Activated CD8-positive, alpha-beta T cell treated with anti-CD3 and anti-CD28 coated beads for 36 hours (primary cell): ENCODE measurements at regions not wholly inside any gene's neighbourhood (a gene's known extent, or its start where the extent isn't known, plus 50 kb on each side); places are given as distances from the start of the nearest gene placed in this dataset.
"Not testable (repeated sequence)": the region's sequence is repeated elsewhere in the genome, so short reads cannot be mapped to it uniquely, and the experiment has no call there.

Experiments
- ATAC-seq: fragments of 200-7000 bp; cut with Tn5 transposase; one replicate; pipeline ENCODE4 v1.10.0; 2021; ENCODE audit warnings: mild to moderate bottlenecking, moderate library complexity
- CTCF ChIA-PET: fragments of 350-600 bp; sonication (Branson Sonifier 250); formaldehyde crosslinking; loops from one replicate; lab custom pipeline; 2021; ENCODE audit warnings: antibody characterized with exemption; lab: Charles Lee
- POLR2A ChIA-PET: fragments of 350-600 bp; sonication (Branson Sonifier 250); formaldehyde crosslinking; loops from one replicate; lab custom pipeline; 2021; ENCODE audit warnings: antibody characterized with exemption; lab: Charles Lee
- DNase-seq: peaks from one replicate; pipeline ENCODE4 v3.0.0-alpha.2; 2020
- H3K27ac Mint-ChIP-seq: one replicate; pipeline ENCODE4 v1.8.0; 2021; ENCODE audit warnings: mild to moderate bottlenecking, mixed read lengths
- H3K27me3 Mint-ChIP-seq: one replicate; pipeline ENCODE4 v1.8.0; 2021; ENCODE audit warnings: mixed read lengths
- H3K36me3 Mint-ChIP-seq: one replicate; pipeline ENCODE4 v1.8.0; 2021; ENCODE audit warnings: low read depth, mixed read lengths
- H3K4me1 Mint-ChIP-seq: one replicate; pipeline ENCODE4 v1.8.0; 2021; ENCODE audit warnings: low read depth, mixed read lengths
- H3K4me3 Mint-ChIP-seq: one replicate; pipeline ENCODE4 v1.8.0; 2021; ENCODE audit warnings: mild to moderate bottlenecking, moderate library complexity, mixed read lengths
- H3K9me3 Mint-ChIP-seq: one replicate; pipeline ENCODE4 v1.8.0; 2021; ENCODE audit warnings: mixed read lengths
- CTCF ChIP-seq: fragments of 200-600 bp; IDR thresholded peaks from one replicate; pipeline ENCODE4 v1.8.0; 2022; ENCODE audit warnings: antibody characterized with exemption, mild to moderate bottlenecking
- intact Hi-C: fragments of 100-400 bp; cut with micrococcal nuclease; formaldehyde crosslinking; loops from one replicate; pipeline ENCODE4 v1.10.0; 2022

- no peak overlapping the region for H3K27ac Mint-ChIP-seq
- H3K9me3 Mint-ChIP-seq, result peaks cover 20% of the 10 kb centered on the region
- H3K4me1 Mint-ChIP-seq, result no peaks in the 10 kb centered on the region
- ChIA-PET POLR2A (no interaction called here), CTCF (no interaction called here)
- no peaks in the 10 kb centered on the region for H3K27me3 Mint-ChIP-seq
- DNase-seq (no peak), ATAC-seq (no peak)
- H3K4me3 Mint-ChIP-seq, result no peak overlapping the region
- no peak for TF ChIP-seq CTCF
- intact Hi-C loops, result no loop called here
- no peaks in the 10 kb centered on the region for H3K36me3 Mint-ChIP-seq
Measured at GRCh38 chr4:31194823-31195222, 474.7 kb downstream of the PCDH7 start.

- no peak overlapping the region for H3K27ac Mint-ChIP-seq
- DNase-seq (no peak), ATAC-seq (no peak)
- POLR2A ChIA-PET, result no interaction called here
- no peaks in the 10 kb centered on the region for H3K36me3 Mint-ChIP-seq
- no peak overlapping the region for H3K4me3 Mint-ChIP-seq
- H3K9me3 Mint-ChIP-seq, result peaks cover 22% of the 10 kb centered on the region
- intact Hi-C loops, result no loop called here
- CTCF ChIA-PET, result no interaction called here
- no peaks in the 10 kb centered on the region for H3K27me3 Mint-ChIP-seq
- H3K4me1 Mint-ChIP-seq, result no peaks in the 10 kb centered on the region
- TF ChIP-seq CTCF, result no peak
Measured at GRCh38 chr4:31199644-31200043, 479.5 kb downstream of the PCDH7 start.

GRCh38 chr4:31202054-31202453, 481.9 kb downstream of the PCDH7 start:
- ATAC-seq, H3K27me3 Mint-ChIP-seq, intact Hi-C loops, H3K36me3 Mint-ChIP-seq, H3K4me3 Mint-ChIP-seq, CTCF ChIA-PET, POLR2A ChIA-PET, H3K27ac Mint-ChIP-seq, H3K4me1 Mint-ChIP-seq, DNase-seq: not testable (repeated sequence)
- H3K9me3 Mint-ChIP-seq, result peaks cover 16% of the 10 kb centered on the region

- H3K4me1 Mint-ChIP-seq, result no peaks in the 10 kb centered on the region
- H3K9me3 Mint-ChIP-seq, result peaks cover 8% of the 10 kb centered on the region
- intact Hi-C loops, result no loop called here
- CTCF ChIA-PET, result no interaction called here
- no peak overlapping the region for H3K27ac Mint-ChIP-seq
- H3K4me3 Mint-ChIP-seq, result no peak overlapping the region
- no peak for TF ChIP-seq CTCF
- no peaks in the 10 kb centered on the region for H3K36me3 Mint-ChIP-seq
- DNase-seq, result no peak
- POLR2A ChIA-PET, result no interaction called here
- no peaks in the 10 kb centered on the region for H3K27me3 Mint-ChIP-seq
- ATAC-seq, result no peak
Measured at GRCh38 chr4:31204874-31205273, 484.7 kb downstream of the PCDH7 start.

- DNase-seq, result no peak
- Mint-ChIP-seq H3K27ac (no peak overlapping the region), H3K9me3 (peaks cover 2% of the 10 kb centered on the region), H3K4me1 (no peaks in the 10 kb centered on the region), H3K36me3 (no peaks in the 10 kb centered on the region), H3K27me3 (no peaks in the 10 kb centered on the region), H3K4me3 (no peak overlapping the region)
- no peak for ATAC-seq
- CTCF ChIA-PET, result no interaction called here
- intact Hi-C loops, result no loop called here
- no peak for TF ChIP-seq CTCF
- POLR2A ChIA-PET, result no interaction called here
Measured at GRCh38 chr4:31220921-31221320, 500.8 kb downstream of the PCDH7 start.

- intact Hi-C loops, result no loop called here
- H3K36me3 Mint-ChIP-seq, result no peaks in the 10 kb centered on the region
- DNase-seq, result no peak
Measured at GRCh38 chr4:31228068-31228467, 507.9 kb downstream of the PCDH7 start.

More at GRCh38 chr4:31228068-31228467, 507.9 kb downstream of the PCDH7 start:
- no peak for ATAC-seq
- TF ChIP-seq CTCF, result no peak
- Mint-ChIP-seq H3K4me1 (no peaks in the 10 kb centered on the region), H3K27me3 (no peaks in the 10 kb centered on the region), H3K4me3 (no peak overlapping the region), H3K27ac (no peak overlapping the region), H3K9me3 (peaks cover 3% of the 10 kb centered on the region)
- ChIA-PET POLR2A (no interaction called here), CTCF (no interaction called here)
